GM12865 (cell line): ENCODE measurements at regions not wholly inside any gene's neighbourhood (a gene's known extent, or its start where the extent isn't known, plus 50 kb on each side); places are given as distances from the start of the nearest gene placed in this dataset.

Experiments used
- DNase-seq: peaks from one replicate; pipeline ENCODE4 v3.0.0; 2010; ENCODE audit warnings: low read depth
- H3K4me3 ChIP-seq: 2 replicates; pipeline ENCODE4 v1.5.1; 2011; ENCODE audit warnings: mild to moderate bottlenecking, low read depth, low read length, control low read depth
- TF ChIP-seq, protein P1 (sequence below): IDR thresholded peaks from 2 replicates; pipeline ENCODE4 v1.5.1; 2011; ENCODE audit warnings: low read length, control low read depth, low read depth, inconsistent platforms; ENCODE audit not compliant: insufficient read depth; ENCODE audit errors: missing control alignments

DNA sequence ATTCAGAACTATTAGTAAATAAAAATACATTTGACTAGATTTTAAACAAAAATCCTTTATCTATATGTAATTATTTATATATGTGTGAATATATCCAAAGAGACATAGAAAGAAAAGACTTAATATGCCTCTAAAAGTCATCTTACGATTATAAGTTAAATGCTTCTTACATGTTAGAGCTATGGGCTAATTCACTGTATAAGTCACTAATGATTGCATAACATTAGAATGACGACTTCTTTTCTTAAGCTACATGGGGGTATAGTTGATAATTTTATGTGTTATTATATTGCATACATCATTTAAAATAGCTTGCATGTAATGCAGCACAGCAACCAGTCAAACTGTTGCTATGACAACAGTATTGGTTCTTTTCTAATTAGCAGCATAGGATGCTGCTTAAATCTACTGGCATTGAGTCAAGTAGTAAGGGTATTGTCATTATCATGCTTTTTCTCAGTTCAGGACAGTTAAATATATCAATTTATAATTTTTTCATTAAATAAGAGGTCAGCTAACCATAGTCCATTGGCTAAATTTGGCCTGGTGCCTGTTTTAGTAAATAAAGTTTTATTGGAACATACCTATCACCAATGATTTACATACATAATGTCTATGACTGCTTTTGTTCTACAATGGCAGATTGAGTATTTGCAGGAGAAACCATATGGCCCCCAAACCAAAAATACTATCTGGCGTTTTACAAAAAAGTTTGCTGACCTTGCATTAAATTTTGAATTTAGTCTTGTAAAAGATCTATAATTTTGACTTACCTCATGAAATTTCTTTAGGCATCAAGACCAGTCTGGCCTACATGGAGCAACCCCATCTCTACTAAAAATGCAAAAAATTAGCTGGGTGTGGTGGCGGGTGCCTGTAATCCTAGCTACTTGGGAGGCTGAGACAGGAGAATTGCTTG is 207.7 kb upstream of the ZSWIM2 start:
- H3K4me3 ChIP-seq: no peak overlapping the region
- TF ChIP-seq, protein P1, sequence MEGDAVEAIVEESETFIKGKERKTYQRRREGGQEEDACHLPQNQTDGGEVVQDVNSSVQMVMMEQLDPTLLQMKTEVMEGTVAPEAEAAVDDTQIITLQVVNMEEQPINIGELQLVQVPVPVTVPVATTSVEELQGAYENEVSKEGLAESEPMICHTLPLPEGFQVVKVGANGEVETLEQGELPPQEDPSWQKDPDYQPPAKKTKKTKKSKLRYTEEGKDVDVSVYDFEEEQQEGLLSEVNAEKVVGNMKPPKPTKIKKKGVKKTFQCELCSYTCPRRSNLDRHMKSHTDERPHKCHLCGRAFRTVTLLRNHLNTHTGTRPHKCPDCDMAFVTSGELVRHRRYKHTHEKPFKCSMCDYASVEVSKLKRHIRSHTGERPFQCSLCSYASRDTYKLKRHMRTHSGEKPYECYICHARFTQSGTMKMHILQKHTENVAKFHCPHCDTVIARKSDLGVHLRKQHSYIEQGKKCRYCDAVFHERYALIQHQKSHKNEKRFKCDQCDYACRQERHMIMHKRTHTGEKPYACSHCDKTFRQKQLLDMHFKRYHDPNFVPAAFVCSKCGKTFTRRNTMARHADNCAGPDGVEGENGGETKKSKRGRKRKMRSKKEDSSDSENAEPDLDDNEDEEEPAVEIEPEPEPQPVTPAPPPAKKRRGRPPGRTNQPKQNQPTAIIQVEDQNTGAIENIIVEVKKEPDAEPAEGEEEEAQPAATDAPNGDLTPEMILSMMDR: no peak
- DNase-seq: no peak

DNA sequence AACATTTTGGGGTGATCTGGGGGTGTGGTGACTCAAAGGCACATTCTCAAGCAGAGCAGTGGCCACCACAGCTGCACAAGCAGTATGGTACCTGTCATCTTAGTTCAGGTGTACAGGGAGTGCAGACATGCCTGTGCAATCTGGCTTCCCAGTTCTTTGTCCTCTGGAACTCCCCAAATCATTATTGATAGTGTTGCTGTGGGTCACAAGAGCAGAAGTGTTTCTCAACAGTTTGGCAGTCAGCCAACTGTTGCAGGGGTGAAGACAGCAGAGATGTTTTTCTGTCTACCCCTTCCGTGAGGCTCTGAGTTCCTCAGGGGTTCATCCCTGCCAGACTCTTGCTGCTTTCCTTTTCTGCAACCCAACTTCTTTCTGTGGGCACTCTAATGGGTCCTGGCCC is 206.5 kb upstream of the ZSWIM2 start:
- H3K4me3 ChIP-seq: no peak overlapping the region
- TF ChIP-seq, protein P1: no peak
- peak; percentile 38 for DNase-seq

DNA sequence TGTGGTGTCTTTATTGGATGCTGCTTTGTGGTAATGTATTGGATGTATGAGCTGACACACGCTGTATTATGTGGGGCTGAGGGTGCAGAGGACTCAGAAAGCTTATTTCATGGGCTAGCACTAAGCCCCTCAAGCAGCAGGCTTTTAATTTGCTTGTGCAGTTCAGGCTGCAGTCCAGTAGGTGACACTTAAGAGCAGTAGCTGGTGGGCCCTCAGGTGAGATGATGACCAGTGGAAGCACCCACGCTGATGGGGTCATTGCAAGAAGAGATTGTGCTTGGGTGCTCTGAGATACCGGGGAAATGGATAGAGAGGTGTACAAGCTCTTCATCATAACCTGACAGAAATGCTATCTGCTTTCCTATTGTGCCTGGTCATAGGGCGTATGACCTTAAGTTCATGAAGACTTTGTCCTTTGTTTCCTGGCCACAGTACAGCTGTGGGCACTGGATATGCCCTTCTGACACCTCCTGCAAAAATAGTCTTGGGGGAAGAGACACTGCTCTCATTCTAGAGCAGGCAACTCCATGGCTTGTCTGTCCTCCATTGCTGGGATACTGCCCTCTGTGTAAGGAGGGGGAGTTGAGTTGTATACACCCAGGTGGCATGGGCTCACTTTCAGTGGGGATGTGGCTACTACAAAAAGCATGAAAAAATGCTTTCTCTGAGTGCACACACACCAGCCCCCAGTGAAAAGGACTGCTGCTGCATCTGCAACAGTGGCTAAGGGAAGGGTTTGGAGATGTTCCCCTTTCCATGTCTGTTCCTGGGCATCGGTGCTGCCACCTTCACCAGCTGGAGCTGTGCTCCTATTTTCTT is 205.7 kb upstream of the ZSWIM2 start:
- TF ChIP-seq, protein P1: peak; percentile 13
- DNase-seq: peak; percentile 38
- H3K4me3 ChIP-seq: no peak overlapping the region

DNA sequence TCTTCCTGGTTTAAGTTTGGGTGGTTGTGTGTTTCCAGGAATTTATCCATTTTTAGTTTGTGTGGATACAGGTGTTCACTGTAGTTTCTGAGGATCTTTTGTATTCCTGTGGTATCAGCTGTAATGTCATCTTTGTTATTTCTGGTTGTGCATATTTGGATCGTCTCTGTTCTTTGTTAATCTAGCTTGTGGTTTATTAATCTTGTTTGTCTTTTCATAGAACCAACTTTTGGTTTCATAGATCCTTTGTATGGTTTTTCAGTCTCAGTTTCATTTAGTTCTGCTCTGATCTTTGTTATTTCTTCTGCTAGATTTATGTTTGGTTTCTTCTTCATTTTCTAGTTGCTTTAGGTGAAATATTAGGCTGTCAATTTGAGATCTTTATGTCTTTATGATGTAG is 202.4 kb upstream of the ZSWIM2 start:
- DNase-seq: peak; percentile 33
- no peak overlapping the region for H3K4me3 ChIP-seq
- TF ChIP-seq, protein P1: no peak

DNA sequence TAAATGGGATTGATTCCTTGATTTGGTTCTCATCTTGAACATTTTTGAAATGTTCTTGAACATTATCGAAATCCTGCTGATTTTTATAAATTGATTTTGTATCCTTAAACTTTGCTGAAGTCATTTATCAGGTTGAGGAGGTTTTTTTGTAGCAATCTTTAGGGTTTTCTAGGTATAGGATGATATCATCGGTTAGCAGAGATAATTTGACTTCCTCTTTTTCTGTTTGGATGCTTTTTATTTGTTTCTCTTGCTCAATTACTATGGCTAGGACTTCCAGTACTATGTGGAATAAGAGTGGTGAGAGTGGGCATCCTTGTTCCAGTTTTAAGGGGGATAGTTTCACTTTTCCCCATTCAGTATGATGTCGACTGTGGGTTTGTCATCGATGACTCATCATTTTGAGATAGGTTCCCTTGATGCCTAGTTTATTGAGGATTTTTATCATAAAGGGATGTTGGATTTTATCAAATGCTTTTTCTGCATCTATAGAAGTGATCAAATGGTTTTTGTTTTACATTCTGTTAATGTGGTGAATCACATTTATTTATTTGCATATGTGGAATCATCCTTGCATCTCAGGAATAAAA is 201.5 kb upstream of the ZSWIM2 start:
- TF ChIP-seq, protein P1: no peak
- DNase-seq: no peak
- no peak overlapping the region for H3K4me3 ChIP-seq

DNA sequence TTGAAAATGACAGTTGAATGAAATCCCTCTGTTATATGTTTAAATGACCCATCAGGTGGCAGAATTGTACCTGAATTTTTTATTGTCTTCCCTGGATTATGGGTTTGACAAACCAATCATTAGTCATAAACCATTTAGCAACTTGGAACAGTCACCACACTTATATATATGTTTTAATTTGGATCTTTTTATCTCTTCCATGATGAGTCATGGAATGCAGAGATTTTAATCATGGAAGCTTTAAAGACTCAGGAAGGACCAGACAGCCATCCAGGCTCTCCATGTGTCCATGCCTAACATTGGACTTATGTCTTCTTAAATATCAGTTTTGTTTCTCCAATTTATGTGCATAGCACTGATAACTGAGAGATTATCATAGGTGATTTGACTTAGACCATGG is 188.3 kb upstream of the ZSWIM2 start:
- no peak for DNase-seq
- TF ChIP-seq, protein P1: no peak
- no peak overlapping the region for H3K4me3 ChIP-seq
